NB4 (cell line): ENCODE measurements at regions not wholly inside any gene's neighbourhood (a gene's known extent, or its start where the extent isn't known, plus 50 kb on each side); places are given as distances from the start of the nearest gene placed in this dataset.

Experiments used
- TF ChIP-seq, protein P1 (sequence below): IDR thresholded peaks from one replicate; pipeline ENCODE4 v1.5.1; 2012; ENCODE audit warnings: low read depth, low read length
- TF ChIP-seq, protein P2 (sequence below): IDR thresholded peaks from 2 replicates; pipeline ENCODE4 v1.6.1; 2011; ENCODE audit warnings: low read depth, low read length

DNA sequence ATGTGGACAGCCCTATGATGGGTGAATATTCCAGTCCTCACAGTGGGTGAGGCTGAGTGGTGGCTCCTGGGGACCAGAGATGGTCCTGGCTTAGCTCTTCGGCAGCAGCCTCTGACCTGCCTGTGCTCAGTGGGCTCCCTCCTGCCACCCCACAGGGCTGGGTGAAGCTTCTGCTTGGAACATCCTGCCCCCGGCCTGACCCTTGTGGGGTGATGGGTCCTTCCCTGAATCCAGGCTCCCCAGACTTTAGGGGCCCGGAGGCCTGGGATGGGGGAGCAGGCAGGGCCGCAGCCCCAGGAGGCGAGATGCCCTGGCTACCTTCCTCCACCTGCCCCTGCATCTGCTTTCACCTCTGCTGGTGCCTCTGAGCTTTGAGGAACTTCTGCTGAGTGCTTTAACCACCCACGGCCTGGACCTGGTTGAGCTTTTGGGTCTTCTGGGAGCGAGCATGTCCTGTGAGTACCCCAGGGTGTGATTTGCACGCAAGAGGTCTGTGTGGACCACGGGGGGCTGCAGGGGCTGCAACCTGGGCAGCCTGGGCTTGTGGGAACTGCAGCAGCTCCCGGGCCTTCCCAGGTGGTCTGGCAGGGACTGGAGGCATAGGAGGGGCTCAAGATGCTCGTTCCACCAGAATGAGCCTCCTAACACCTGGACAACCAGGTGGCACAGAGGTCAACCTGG lies 159.5 kb downstream of the KIF26A start:
- TF ChIP-seq, protein P1, sequence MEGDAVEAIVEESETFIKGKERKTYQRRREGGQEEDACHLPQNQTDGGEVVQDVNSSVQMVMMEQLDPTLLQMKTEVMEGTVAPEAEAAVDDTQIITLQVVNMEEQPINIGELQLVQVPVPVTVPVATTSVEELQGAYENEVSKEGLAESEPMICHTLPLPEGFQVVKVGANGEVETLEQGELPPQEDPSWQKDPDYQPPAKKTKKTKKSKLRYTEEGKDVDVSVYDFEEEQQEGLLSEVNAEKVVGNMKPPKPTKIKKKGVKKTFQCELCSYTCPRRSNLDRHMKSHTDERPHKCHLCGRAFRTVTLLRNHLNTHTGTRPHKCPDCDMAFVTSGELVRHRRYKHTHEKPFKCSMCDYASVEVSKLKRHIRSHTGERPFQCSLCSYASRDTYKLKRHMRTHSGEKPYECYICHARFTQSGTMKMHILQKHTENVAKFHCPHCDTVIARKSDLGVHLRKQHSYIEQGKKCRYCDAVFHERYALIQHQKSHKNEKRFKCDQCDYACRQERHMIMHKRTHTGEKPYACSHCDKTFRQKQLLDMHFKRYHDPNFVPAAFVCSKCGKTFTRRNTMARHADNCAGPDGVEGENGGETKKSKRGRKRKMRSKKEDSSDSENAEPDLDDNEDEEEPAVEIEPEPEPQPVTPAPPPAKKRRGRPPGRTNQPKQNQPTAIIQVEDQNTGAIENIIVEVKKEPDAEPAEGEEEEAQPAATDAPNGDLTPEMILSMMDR = no peak
- TF ChIP-seq, protein P2, sequence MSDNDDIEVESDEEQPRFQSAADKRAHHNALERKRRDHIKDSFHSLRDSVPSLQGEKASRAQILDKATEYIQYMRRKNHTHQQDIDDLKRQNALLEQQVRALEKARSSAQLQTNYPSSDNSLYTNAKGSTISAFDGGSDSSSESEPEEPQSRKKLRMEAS = no peak
